ENCODE measurements at regions not wholly inside any gene's neighbourhood (a gene's known extent, or its start where the extent isn't known, plus 50 kb on each side); places are given as distances from the start of the nearest gene placed in this dataset.
"Not testable (repeated sequence)": the region's sequence is repeated elsewhere in the genome, so short reads cannot be mapped to it uniquely, and the experiment has no call there.

DNA sequence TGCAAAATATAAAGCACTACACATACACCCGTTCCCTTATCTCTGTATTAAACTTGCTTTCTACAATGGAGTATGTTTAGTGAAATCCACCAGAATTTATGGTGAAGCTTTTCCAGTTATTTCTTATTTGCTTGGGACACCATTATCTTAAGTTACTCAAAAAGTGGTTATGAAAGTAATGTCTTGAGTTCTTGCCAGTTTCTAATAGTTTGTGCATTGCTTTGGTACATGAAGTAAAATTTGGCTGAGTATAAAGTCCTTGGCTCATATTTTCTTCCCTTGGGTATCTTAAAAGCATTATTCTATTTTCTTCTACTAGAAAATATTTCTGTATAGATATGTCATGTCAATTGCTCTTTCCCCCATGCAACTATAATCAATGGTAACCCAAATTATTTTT is 85.2 kb downstream of the POLR1F start:
- no peak for DNase-seq

DNA sequence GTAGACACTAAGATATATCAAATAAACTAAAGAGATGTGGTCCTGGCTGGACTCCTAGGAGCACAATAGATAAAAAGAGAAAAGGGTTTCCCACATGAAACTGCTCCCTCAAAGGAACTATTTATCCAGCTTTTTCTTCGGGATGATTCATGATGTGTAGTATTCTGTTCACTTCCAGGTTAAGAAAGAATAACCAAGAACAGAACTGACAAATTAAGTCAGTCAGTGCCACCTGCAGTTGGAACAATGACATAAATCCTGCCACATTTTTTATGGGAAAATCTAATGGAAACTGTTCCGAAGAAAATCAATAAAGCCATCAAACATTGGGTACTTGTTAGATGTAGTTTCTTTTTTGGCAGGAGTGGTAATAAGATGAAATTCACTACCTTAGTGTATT is 87.1 kb downstream of the POLR1F start:
- DNase-seq = peak in 1 of 2 experiments; percentile 11

DNA sequence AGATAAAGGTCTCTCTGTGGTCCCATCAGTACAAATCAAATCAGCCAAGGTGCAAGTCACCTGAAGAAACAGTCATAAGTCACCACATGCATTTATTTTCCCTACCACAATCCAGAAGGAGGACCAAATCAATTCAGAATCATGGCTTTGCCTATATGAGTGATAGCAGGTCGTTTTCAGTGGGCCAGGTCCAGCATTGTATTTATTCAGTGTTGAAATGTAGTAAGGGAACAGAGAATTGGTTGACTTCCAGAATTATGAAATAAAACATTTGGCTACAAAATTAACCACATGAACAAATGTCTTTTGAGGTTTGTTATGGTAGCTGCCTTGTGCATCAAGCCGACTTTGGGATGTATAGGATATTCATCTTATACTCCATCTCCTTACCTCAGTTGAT is 88.4 kb downstream of the POLR1F start:
- DNase-seq = no peak

DNA sequence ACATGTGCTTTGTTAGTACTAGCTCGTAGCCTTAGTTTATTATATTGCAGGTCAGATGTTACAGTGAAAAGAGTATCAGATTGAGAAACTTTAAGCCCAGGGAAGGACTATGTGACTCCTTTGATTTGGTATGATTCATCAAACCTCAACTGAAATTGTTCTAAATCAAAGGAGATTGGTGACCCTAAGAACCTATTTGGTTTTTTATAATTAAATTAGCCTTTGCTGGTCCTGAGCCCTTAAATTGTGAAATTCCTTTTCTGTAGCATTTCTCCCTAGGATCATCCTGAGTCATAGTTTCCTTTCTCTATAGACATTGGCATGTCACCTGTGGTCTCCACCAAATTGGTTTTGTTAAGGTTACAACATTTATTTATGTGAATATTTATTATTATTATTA is 89.7 kb downstream of the POLR1F start:
- DNase-seq = no peak

DNA sequence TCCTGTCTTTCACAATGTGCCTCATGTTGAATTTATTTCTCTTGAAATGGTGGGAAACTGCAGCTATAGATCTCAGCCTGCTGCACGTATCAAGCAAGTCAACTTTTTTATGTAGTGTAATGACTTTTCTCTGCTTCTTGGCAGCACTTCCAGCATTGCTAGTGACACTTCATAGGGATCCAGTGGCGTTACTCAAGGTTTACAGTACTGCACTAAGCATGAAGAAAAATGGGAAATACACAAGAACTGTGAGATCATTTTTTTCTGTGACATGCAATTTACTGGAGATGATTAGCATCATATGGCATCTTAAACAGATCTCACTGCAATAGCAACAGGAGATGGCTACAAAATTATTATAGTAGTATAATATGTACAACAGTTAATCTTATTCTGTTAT is 90.9 kb downstream of the POLR1F start:
- DNase-seq = no peak

DNA sequence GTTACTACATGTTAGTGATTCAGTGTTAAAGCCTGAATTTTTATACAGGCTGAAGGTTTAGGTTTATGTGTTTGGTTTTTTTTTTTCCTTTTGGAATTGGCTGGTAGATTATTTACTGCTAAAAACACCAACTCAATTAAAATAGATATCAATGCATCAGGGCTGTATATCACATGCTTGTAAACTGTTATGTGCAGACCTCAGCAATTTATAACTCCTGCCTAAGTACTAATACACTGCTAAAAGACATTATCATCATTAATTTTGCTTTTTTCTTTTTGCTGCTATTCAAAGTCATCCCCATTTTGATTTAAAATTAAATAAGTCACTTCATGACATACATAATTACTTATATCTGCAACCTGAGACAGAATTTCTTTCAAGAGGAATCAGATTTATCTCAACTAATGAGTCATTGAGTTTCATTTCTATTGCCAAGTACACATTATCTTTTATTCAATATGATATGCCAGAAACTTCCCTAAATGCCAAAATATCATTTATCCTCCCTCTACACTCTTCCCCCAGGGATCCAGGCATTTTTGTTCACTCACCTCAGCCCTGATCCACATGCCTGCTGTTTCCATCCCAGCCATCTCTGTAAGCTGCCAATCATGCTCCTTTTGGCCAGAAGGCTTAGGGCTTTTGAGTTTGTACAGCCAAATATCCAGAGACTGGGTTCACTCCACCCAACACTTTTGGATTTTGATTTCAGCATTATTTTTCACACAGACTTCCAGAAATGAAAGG is 98.5 kb downstream of the POLR1F start:
- no peak for DNase-seq

DNA sequence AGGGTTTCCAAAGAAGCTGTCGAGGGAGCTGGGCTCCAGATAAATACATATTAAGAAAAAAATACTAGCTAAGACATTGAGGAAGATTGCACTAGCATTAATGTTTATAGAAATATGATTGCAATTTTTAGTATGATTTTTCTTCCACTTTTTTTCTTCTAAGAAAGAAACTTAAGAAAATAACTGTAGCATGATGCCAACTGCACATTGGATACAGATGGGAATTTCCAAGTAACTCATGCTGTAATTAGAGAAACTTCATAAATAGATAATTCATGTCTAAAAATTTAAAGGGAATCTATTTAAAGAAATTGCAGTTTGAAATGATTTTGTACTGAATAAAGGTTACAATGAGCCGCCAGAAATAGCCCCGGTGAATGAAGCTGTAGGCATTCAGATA is 119.4 kb downstream of the POLR1F start:
- no peak for DNase-seq

DNA sequence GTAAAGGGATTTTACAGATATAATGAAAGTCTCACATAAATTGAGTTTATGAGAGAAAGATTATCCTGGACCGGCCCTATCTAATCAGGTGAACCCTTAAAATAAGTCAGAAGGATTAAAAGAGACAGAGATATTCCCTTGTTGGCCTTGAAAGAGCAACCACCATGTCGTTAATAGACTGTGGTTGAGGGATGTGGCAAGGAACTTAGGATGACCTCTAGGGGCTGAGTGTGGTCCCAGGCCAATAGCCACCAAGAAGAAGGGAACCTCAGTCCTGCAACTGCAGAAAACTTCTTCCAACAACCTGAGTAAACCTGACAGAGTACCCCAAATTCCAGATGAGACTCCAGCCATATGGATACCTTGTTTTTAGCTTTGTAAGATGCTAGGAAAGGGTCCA is 121.5 kb downstream of the POLR1F start:
- no peak for DNase-seq

DNA sequence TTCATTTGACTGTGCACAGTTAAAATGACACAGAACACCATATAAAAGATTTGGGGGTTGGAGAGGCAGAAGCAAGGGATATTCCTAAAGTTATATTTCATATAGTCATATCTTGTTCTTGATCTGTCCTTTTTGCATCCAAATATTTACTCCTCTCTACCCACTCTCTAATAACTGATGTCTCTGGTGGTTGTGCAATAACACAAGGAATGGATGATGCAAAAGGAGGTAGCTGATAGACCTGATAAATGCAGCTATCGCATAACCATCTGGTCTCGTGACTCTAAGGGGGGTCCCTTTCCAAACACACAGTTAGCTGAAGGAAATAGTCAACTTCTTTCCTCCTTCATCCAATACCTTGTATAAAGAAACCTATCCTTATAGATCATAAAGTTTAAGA is 123.1 kb downstream of the POLR1F start:
- DNase-seq = no peak

DNA sequence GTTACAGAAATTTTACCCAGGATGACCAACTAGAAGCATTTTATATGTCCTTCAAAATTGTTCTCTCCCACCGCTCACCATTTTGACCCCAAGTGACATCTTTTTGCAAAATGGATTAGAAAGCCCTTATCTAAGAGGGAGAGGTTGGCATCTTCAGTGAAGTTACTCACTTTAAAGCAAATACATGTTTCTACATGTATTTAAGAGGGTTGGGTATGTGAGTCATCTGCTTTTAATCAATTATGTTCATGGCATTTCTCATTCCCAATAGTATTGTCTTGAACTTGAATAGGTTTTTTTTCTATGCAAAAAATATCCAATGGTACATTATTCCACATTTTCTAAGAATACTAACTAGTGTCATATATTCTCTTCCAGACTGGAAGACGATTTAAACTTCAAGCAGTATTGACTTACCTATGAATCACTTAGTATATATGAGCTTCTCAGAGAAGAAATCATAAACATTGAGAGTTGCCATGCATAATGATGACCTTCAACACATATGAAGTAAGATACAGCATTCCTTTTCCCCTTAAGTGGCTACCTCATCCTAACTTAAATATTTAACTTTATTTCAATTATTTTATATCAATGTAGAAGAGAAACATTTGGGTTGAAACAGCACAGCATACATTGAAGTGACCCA is 132.8 kb downstream of the POLR1F start:
- no peak for DNase-seq

DNA sequence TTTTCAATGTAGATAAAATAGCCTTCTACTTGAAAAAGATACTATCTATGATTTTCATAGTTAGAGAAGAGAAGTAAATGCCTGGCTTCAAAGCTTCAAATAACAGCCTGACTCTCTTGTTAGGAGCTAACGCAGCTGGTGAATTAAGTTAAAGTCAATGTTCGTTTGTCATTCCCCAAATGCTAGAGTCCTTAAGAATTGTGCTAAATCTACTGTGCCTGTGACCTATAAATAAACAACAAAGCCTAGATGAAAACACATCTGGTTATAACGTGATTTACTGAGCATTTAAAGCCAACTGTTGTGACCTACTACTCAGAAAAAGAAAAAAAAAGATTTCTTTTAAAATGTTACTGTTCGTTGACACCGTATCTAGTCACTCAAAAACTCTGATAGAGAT is 134.7 kb downstream of the POLR1F start:
- DNase-seq = no peak

DNA sequence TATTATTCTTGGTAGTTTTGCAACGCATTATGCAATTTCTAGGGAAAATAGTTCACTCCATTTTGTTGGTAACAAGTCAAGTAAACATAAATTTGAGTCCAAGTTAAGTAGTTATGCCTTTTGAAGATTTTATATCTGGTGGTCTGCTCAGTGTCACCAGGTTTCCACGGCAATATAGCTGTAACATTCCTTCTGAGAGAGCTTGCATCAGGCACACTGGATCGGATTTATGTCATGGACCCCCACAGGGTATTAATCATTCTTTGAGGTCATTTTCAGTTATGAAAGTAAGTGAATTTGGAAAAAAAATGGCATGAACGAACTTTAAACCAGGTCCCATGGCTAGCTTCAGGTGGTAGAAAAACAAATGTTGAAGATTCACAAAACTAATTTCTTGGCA is 136.3 kb downstream of the POLR1F start:
- DNase-seq = no peak

DNA sequence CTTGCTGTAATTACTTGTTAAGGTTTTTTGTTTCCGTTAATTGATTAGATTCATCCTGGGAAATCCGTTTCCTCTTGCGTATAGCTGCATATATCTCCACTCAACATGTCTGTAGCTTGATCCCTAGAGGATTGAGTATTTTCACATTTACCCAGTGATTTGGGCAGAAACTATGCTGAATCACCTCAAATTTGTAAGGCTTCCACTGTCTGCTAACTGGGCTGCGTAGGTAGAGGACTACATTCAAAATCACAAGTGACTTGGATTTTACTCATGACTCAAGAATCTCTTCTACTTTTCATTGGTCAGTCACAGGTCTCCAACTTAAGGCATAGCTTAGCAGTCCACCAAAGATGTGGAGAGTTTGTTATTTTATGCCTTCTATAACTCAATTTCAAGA is 141.8 kb downstream of the POLR1F start:
- DNase-seq = no peak

DNA sequence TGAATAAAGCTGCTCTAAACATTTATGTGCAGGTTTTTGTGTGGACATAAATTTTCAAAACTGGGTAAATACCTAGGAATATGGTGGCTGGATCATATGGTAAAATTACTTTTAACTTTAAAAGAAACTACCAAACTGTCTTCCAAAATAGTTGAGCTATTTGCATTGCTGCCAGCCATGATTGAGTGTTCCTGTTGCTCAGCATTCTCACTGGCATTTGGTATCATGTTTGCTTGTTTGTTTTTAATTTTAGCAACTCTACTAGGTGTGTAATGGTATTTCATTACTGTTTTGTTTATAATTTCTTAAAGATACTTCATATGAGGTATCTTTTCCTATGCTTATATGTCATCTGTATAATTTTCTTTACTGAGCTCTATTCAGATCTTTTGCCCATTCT is 143.2 kb downstream of the POLR1F start:
- DNase-seq = no peak

DNA sequence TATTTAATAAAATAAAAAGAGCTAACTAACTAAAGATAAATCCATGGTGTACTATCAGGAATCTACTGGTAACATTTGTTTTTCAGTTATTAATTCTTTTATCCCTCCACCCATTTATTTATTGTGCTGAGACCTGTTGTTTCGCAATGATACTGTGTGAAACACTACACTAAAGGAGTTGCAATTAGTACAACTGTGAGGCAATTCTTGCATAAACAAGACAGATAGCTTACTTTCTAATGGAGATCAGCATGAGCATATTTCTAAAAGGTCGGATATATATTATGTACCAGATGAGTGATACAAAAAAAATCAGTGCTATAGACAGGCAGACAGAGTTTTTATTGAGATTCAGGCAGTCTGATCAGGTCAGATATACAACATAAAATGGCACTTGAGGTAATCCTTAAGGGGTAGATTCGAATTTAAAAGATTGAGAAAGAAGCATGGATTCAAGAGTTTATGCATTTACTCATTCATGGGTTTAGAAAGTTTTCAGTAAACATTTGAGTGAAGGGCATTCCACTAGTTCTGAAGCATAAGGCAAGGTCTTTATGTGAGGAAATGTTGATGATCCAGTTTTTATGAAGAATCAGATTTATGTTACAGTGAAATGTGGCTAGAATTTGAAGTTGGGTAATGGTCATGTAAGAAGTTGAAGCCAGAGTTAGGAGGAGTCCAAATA is 147.6 kb downstream of the POLR1F start:
- DNase-seq = no peak

DNA sequence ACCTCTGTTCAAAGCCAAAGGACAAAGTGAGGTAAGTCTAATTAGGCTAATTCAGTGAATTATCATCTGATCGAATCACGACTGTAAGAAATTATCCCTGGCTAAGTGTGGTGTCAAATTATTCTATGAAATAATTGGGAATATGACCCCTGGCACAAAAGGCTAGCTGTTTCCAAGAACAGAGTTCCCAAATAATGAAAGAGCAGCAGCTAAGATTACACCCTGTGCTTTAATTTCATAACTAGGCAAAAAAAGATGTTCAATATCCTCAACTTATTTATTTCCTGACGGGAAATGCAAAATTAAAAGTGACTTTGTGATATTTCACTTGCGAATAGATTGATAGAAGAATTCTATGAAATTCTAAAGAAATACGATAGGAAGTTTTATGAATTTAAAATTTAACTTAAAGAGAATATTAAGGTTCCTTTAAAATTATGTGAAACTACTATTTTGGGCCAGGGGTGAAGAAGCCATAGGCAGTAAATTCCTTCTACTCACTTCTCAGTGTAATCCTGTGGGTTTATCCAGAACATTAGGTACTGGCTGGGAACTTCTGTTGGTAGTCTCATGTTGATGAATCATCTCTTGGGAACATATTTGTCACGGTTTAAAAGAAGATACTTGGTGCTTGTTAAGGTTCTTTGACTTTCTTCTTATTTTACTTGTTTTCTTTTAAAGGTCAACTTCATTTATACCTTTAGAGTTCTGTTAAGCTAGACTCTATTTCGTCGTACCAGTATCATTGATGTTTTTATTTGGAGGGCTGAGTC is 148.5 kb downstream of the POLR1F start:
- DNase-seq = no peak

DNA sequence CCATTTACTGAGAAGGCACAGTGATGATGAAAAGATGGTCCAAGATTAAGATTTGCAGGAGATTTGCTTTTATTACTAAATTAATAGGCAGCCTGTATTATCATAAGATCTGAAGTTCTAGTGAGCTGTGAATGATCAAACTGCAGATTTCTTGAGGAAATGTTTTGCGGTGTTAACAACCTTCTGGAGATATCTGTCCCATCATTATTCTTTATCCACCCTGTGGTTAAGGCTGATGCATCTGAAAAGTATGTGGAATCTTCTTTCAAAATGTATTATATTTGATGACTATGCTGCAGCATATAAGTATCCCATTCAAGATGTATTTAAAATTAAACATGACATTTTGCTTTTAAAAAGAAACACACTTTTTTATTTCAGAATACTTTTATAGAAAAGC is 150.3 kb downstream of the POLR1F start:
- peak in 1 of 2 experiments; percentile 18 for DNase-seq

DNA sequence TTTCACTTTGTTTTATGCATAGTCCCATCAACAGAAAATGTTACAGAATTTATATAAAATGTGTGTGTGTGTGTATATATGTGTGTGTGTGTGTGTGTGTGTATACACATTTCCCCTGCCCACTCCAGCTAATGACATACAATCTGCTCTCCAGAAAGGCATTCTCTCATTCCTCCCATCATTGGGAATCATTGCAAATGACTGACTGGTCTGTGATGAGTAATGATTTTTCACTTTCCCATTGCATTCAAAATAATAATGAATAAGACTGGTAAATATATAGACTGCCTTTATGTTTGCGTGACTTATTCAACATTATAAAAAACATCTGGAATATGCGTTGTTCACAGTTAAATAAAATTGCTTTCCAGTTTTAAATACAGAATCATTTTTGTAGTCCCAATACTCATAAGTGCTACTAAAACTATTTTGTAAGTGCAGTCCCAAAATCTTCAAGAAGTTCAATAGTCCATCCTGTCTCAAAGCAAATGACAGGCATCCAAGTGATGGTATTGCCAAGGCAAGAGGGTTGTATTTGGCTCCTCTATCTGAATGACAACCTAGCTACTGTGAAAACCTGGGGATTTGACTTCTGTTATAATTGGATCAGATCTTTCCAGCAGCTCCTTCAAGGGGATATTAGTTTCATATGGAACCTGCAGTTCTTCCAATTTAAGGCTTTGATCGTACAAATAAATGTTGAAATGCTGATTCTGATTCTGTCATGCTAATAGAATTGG is 150.9 kb downstream of the POLR1F start:
- DNase-seq = no peak

DNA sequence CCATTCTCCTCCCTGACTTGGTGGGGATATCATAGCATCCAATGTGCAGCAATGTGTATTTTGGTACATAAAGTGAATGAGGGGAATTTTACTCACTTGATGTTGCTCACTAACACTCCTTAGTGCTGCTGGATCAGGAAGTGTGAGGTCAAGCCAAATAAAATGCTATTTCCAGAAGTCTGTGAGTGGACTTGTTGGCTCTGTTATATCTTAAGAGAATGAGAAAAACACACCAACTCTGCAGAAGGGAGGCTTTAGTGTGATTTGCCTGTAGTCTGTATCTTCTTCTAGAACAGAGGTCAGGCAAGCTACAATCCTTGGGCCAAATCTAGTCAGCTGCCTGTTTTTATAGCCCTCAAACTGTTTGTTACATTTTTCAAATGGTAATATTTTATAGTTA is 154.3 kb downstream of the POLR1F start:
- DNase-seq = no peak

DNA sequence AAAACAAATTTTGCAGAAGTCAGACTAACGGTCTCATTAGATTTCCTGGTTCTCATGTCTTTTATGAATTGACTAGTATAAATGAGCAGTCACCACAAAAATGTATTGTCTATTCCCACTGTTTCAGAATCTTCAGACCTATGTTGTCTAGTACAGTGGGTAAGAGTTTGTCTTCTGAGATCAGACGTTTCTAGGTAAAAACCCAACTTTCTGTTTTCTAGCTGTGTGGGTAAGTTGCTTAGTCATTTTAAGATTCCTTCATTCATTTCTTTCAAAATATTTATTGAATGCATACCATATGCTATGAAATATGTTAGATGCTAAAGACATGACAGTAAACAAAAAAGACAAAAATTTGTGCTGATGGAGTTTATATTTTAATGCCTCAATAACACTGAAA is 156.3 kb downstream of the POLR1F start:
- DNase-seq = no peak

DNA sequence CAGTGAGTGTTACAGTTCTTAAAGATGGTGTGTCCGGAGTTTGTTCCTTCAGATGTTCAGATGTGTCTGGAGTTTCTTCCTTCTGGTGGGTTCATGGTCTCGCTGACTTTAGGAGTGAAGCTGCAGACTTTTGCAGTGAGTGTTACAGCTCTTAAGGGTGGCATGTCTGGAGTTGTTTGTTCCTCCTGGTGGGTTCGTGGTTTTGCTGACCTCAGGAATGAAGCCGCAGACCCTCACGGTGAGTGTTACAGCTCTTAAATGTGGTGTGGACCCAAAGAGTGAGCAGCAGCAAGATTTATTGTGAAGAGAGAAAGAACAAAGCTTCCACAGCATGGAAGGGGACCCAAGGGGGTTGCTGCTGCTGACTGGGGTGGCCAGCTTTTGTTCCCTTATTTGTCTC is 159.6 kb downstream of the POLR1F start:
- not testable (repeated sequence) for DNase-seq

DNA sequence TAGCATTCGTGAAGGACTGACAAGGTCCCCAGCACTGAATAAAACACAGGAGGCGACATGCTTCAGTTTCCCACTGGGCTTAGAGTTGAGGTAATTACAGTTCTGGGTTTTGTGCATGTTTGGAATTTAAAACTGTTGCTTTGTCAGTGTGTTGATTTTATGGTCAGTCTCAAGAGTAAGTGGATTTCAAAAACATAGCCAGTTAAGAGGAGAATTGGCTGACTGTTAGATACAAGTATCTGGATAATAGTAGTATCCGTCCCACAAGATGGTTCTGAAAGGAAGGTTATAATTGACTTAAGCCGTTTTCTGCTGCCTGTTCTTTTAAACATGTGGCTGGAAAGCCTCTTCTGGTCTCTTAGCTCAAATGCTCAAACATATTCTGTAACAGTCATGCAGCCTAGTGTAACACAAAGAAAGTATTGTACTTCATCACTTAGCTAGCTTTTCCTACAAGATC is 170.9 kb downstream of the POLR1F start:
- DNase-seq = no peak

DNA sequence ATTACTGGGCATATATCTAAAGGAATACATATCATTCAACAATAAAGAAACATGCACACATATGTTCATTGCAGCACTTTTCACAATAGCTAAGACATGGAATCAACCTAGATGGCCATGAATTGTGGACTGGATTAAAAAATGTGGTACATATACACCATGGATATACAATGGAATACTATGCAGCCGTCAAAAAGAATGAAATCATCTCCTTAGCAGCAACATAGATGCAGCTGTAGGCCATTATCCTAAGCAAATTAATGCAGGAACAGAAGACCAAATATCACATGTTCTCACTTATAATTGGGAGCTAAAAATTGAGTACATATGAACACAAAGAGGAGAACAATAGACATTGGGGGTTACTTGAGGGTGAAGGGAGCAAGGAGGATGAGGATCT is 175.6 kb downstream of the POLR1F start:
- DNase-seq = no peak

Measured in SW 1271 (cell line).